ENCODE measurements at regions not wholly inside any gene's neighbourhood (a gene's known extent, or its start where the extent isn't known, plus 50 kb on each side); places are given as distances from the start of the nearest gene placed in this dataset.

- Histone ChIP-seq H3K36me3 (ENCODE audit: control insufficient read depth, insufficient read depth, low read length) (no peaks in the 10 kb centered on the region), H3K4me1 (ENCODE audit: control insufficient read depth, insufficient read depth, low read length) (no peaks in the 10 kb centered on the region), H3K4me3 (ENCODE audit: low read length) (no peak overlapping the region), H3K27ac (ENCODE audit: low read depth, low read length) (no peak overlapping the region), H3K9ac (ENCODE audit: low read length) (no peak overlapping the region), H3K27me3 (ENCODE audit: control insufficient read depth, insufficient read depth, low read length) (no peaks in the 10 kb centered on the region)
Observed at GRCh38 chr2:153163055-153163454, 315.5 kb downstream of the RPRM start.

GRCh38 chr2:153156743-153157142 is 321.8 kb downstream of the RPRM start:
- no peak overlapping the region for H3K27ac ChIP-seq (ENCODE audit: low read depth, low read length)
- H3K4me3 ChIP-seq (ENCODE audit: low read length), result no peak overlapping the region
- H3K4me1 ChIP-seq (ENCODE audit: control insufficient read depth, insufficient read depth, low read length), result peaks cover 8% of the 10 kb centered on the region
- H3K27me3 ChIP-seq (ENCODE audit: control insufficient read depth, insufficient read depth, low read length), result no peaks in the 10 kb centered on the region
- no peak overlapping the region for H3K9ac ChIP-seq (ENCODE audit: low read length)
- H3K36me3 ChIP-seq (ENCODE audit: control insufficient read depth, insufficient read depth, low read length), result no peaks in the 10 kb centered on the region

GRCh38 chr2:153152036-153152435 is 326.5 kb downstream of the RPRM start:
- Histone ChIP-seq H3K9ac (ENCODE audit: low read length) (no peak overlapping the region), H3K4me3 (ENCODE audit: low read length) (no peak overlapping the region), H3K36me3 (ENCODE audit: control insufficient read depth, insufficient read depth, low read length) (no peaks in the 10 kb centered on the region)

GRCh38 chr2:153145470-153145978 is 333.0 kb downstream of the RPRM start:
- no peak overlapping the region for H3K4me3 ChIP-seq (ENCODE audit: low read length)
- peaks cover 6% of the 10 kb centered on the region for H3K4me1 ChIP-seq (ENCODE audit: control insufficient read depth, insufficient read depth, low read length)
- H3K27me3 ChIP-seq (ENCODE audit: control insufficient read depth, insufficient read depth, low read length), result no peaks in the 10 kb centered on the region
- H3K27ac ChIP-seq (ENCODE audit: low read depth, low read length), result no peak overlapping the region
- H3K9ac ChIP-seq (ENCODE audit: low read length), result no peak overlapping the region
- H3K36me3 ChIP-seq (ENCODE audit: control insufficient read depth, insufficient read depth, low read length), result no peaks in the 10 kb centered on the region

More at GRCh38 chr2:153152036-153152435, 326.5 kb downstream of the RPRM start:
- peaks cover 4% of the 10 kb centered on the region for H3K4me1 ChIP-seq (ENCODE audit: control insufficient read depth, insufficient read depth, low read length)
- no peak overlapping the region for H3K27ac ChIP-seq (ENCODE audit: low read depth, low read length)
- H3K27me3 ChIP-seq (ENCODE audit: control insufficient read depth, insufficient read depth, low read length), result no peaks in the 10 kb centered on the region

- no peak overlapping the region for H3K27ac ChIP-seq (ENCODE audit: low read depth, low read length)
- no peaks in the 10 kb centered on the region for H3K27me3 ChIP-seq (ENCODE audit: control insufficient read depth, insufficient read depth, low read length)
- H3K4me3 ChIP-seq (ENCODE audit: low read length), result no peak overlapping the region
- H3K4me1 ChIP-seq (ENCODE audit: control insufficient read depth, insufficient read depth, low read length), result peaks cover 6% of the 10 kb centered on the region
- H3K36me3 ChIP-seq (ENCODE audit: control insufficient read depth, insufficient read depth, low read length), result no peaks in the 10 kb centered on the region
- H3K9ac ChIP-seq (ENCODE audit: low read length), result no peak overlapping the region
Observed at GRCh38 chr2:153143540-153143939, 335.0 kb downstream of the RPRM start.

GRCh38 chr2:153140498-153140897 is 338.1 kb downstream of the RPRM start:
- Histone ChIP-seq H3K27ac (ENCODE audit: low read depth, low read length) (no peak overlapping the region), H3K4me3 (ENCODE audit: low read length) (no peak overlapping the region), H3K4me1 (ENCODE audit: control insufficient read depth, insufficient read depth, low read length) (peaks cover 4% of the 10 kb centered on the region), H3K9ac (ENCODE audit: low read length) (no peak overlapping the region), H3K27me3 (ENCODE audit: control insufficient read depth, insufficient read depth, low read length) (no peaks in the 10 kb centered on the region), H3K36me3 (ENCODE audit: control insufficient read depth, insufficient read depth, low read length) (no peaks in the 10 kb centered on the region)

- no peak overlapping the region for H3K9ac ChIP-seq (ENCODE audit: low read length)
- no peaks in the 10 kb centered on the region for H3K36me3 ChIP-seq (ENCODE audit: control insufficient read depth, insufficient read depth, low read length)
- no peak overlapping the region for H3K27ac ChIP-seq (ENCODE audit: low read depth, low read length)
- no peaks in the 10 kb centered on the region for H3K27me3 ChIP-seq (ENCODE audit: control insufficient read depth, insufficient read depth, low read length)
- no peak overlapping the region for H3K4me3 ChIP-seq (ENCODE audit: low read length)
- no peaks in the 10 kb centered on the region for H3K4me1 ChIP-seq (ENCODE audit: control insufficient read depth, insufficient read depth, low read length)
Observed at GRCh38 chr2:153138651-153139375, 339.7 kb downstream of the RPRM start.

- Histone ChIP-seq H3K9ac (ENCODE audit: low read length) (no peak overlapping the region), H3K27ac (ENCODE audit: low read depth, low read length) (no peak overlapping the region)
Observed at GRCh38 chr2:153136216-153136615, 342.3 kb downstream of the RPRM start.

GRCh38 chr2:153134725-153135124 is 343.8 kb downstream of the RPRM start:
- Histone ChIP-seq H3K36me3 (ENCODE audit: control insufficient read depth, insufficient read depth, low read length) (no peaks in the 10 kb centered on the region), H3K4me3 (ENCODE audit: low read length) (no peak overlapping the region), H3K9ac (ENCODE audit: low read length) (no peak overlapping the region), H3K27ac (ENCODE audit: low read depth, low read length) (no peak overlapping the region), H3K4me1 (ENCODE audit: control insufficient read depth, insufficient read depth, low read length) (no peaks in the 10 kb centered on the region), H3K27me3 (ENCODE audit: control insufficient read depth, insufficient read depth, low read length) (no peaks in the 10 kb centered on the region)

More at GRCh38 chr2:153136216-153136615, 342.3 kb downstream of the RPRM start:
- H3K27me3 ChIP-seq (ENCODE audit: control insufficient read depth, insufficient read depth, low read length), result no peaks in the 10 kb centered on the region
- no peaks in the 10 kb centered on the region for H3K4me1 ChIP-seq (ENCODE audit: control insufficient read depth, insufficient read depth, low read length)
- no peak overlapping the region for H3K4me3 ChIP-seq (ENCODE audit: low read length)
- no peaks in the 10 kb centered on the region for H3K36me3 ChIP-seq (ENCODE audit: control insufficient read depth, insufficient read depth, low read length)

GRCh38 chr2:153133716-153134115 is 344.8 kb downstream of the RPRM start:
- Histone ChIP-seq H3K36me3 (ENCODE audit: control insufficient read depth, insufficient read depth, low read length) (no peaks in the 10 kb centered on the region), H3K27ac (ENCODE audit: low read depth, low read length) (no peak overlapping the region), H3K4me3 (ENCODE audit: low read length) (no peak overlapping the region), H3K27me3 (ENCODE audit: control insufficient read depth, insufficient read depth, low read length) (no peaks in the 10 kb centered on the region), H3K4me1 (ENCODE audit: control insufficient read depth, insufficient read depth, low read length) (no peaks in the 10 kb centered on the region), H3K9ac (ENCODE audit: low read length) (no peak overlapping the region)

GRCh38 chr2:153132418-153132817 is 346.1 kb downstream of the RPRM start:
- H3K27ac ChIP-seq (ENCODE audit: low read depth, low read length), result no peak overlapping the region

GRCh38 chr2:153115141-153115540 is 363.4 kb downstream of the RPRM start:
- H3K36me3 ChIP-seq (ENCODE audit: control insufficient read depth, insufficient read depth, low read length), result no peaks in the 10 kb centered on the region
- no peak overlapping the region for H3K9ac ChIP-seq (ENCODE audit: low read length)
- H3K4me1 ChIP-seq (ENCODE audit: control insufficient read depth, insufficient read depth, low read length), result peaks cover 6% of the 10 kb centered on the region
- no peaks in the 10 kb centered on the region for H3K27me3 ChIP-seq (ENCODE audit: control insufficient read depth, insufficient read depth, low read length)
- H3K4me3 ChIP-seq (ENCODE audit: low read length), result no peak overlapping the region
- H3K27ac ChIP-seq (ENCODE audit: low read depth, low read length), result no peak overlapping the region

More at GRCh38 chr2:153132418-153132817, 346.1 kb downstream of the RPRM start:
- no peak overlapping the region for H3K9ac ChIP-seq (ENCODE audit: low read length)
- H3K36me3 ChIP-seq (ENCODE audit: control insufficient read depth, insufficient read depth, low read length), result no peaks in the 10 kb centered on the region
- no peaks in the 10 kb centered on the region for H3K27me3 ChIP-seq (ENCODE audit: control insufficient read depth, insufficient read depth, low read length)
- H3K4me1 ChIP-seq (ENCODE audit: control insufficient read depth, insufficient read depth, low read length), result no peaks in the 10 kb centered on the region
- no peak overlapping the region for H3K4me3 ChIP-seq (ENCODE audit: low read length)

- Histone ChIP-seq H3K27ac (ENCODE audit: low read depth, low read length) (no peak overlapping the region), H3K4me1 (ENCODE audit: control insufficient read depth, insufficient read depth, low read length) (peaks cover 21% of the 10 kb centered on the region), H3K4me3 (ENCODE audit: low read length) (no peak overlapping the region), H3K36me3 (ENCODE audit: control insufficient read depth, insufficient read depth, low read length) (no peaks in the 10 kb centered on the region), H3K27me3 (ENCODE audit: control insufficient read depth, insufficient read depth, low read length) (no peaks in the 10 kb centered on the region), H3K9ac (ENCODE audit: low read length) (no peak overlapping the region)
Observed at GRCh38 chr2:153110486-153110885, 368.1 kb downstream of the RPRM start.
